GM20000 (cell line): ENCODE measurements at regions not wholly inside any gene's neighbourhood (a gene's known extent, or its start where the extent isn't known, plus 50 kb on each side); places are given as distances from the start of the nearest gene placed in this dataset.

Experiments
- DNase-seq: peaks from one replicate; pipeline ENCODE4 v3.0.0; 2012; ENCODE audit warnings: low spot score
- TF ChIP-seq, protein P1 (sequence below): IDR thresholded peaks from 2 replicates; pipeline ENCODE4 v1.5.1; 2012; ENCODE audit warnings: mild to moderate bottlenecking, control low read depth; ENCODE audit errors: extremely low read depth, missing control alignments

DNA sequence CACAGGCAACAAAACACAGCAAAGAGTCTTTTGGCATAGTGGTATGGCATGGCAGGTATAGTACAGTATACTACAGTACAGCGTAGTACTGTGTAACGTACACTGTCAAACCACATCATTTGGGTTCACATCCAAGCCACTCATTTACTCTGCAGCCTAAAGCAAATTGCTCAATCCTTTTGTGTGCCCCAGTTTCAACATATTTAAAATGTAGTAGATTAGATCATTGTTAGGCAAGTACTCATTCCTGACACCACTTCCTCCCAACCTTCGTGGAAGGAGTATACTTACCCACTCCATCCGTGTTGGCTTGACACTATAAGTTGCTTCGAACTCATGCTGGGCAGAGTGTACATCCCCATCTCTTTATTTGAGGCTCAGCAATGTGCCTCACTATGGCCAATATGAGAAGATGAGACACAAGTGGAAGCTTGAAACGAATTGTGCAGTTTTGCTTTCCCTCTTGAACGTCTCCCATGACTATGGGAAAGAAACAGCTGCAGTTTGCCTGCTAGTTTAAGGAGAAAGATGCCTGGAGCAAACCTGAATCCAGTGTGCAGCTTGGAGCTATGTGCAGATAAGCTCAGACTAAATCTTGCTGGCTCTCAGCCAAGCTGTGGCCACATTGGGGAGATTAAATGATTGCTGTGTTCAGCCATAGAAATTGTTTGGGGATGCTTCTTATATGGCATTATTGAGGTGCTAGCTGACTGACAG is 85.7 kb upstream of the TBL1X start:
- TF ChIP-seq, protein P1, sequence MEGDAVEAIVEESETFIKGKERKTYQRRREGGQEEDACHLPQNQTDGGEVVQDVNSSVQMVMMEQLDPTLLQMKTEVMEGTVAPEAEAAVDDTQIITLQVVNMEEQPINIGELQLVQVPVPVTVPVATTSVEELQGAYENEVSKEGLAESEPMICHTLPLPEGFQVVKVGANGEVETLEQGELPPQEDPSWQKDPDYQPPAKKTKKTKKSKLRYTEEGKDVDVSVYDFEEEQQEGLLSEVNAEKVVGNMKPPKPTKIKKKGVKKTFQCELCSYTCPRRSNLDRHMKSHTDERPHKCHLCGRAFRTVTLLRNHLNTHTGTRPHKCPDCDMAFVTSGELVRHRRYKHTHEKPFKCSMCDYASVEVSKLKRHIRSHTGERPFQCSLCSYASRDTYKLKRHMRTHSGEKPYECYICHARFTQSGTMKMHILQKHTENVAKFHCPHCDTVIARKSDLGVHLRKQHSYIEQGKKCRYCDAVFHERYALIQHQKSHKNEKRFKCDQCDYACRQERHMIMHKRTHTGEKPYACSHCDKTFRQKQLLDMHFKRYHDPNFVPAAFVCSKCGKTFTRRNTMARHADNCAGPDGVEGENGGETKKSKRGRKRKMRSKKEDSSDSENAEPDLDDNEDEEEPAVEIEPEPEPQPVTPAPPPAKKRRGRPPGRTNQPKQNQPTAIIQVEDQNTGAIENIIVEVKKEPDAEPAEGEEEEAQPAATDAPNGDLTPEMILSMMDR = no peak
- DNase-seq = no peak

DNA sequence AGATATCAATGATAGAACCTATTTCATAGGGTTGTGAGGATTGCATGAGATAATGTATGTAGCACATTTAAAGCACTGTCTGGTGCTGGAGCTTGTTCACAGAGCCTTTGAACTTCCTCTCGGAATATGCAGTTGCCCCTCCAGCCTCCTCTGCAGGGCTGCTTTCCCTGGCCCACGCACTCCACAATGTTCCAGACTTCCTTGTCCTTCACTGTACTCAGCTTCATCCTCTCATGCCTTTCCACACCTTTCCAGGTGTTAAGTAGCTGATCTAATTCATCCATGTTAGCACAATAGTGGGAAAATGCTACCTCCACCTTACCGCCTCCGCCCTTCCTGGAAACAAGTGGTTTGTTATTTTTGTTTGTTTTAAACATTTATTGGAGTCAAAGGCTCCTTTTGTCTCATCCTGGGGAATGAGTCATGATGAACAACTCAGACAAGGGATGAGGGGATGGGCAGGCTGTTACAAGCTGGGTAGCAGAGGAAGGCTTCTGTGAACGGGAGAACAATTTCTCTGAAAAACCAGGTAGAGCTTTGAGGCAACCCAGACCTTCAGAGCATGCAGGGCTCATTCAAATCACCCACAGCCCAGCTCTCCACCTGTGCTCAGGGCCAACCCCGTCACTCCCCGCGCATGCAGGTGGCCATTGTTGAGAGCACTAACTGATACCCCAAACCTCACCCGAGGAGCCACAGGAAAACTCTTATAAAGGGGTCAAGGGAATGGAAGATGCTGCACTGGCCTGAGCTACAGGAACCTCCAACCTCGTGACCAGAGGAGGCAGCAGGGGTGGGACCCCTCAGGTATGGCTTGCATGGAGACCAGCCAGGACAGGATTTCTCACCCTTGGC is 84.9 kb upstream of the TBL1X start:
- no peak for DNase-seq
- TF ChIP-seq, protein P1 = no peak

DNA sequence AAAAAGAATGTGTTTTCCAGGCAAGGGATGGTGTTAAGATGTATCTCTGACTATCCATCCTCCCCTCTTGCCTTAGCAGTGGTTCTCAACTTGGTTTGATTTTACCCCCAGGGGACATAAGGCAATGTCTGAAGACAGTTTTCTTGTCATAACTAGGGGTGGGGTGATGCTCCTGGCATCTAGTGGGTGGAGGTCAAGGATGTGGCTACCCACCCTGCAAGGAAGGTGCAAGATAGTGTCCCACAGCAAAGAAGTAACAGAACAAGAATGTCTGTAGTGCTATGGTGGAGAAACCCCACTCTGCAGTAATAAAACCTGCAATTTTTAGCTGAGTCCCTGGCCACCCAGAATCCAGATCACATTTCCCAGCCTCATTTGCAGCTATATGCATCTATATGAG is 81.2 kb upstream of the TBL1X start:
- TF ChIP-seq, protein P1 = no peak
- no peak for DNase-seq

DNA sequence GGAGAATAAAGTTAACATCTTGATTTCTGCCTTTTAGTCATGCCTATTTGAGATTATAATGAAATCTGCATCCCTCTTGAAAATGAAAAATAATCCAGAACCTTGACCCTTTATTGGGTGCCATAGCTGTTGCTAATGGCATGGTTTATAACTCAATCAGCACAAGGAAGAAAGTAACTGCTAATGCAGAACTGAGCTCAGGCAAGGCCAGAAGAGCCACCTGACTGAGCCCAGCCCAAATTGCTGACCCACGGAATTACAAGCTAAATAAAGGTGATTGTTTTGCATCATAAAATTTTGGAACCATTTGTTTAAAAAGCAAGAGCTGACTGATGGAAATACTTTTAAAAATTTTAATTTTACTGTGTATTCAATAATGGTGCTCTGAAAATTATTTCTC is 76.4 kb upstream of the TBL1X start:
- no peak for DNase-seq
- TF ChIP-seq, protein P1 = no peak

DNA sequence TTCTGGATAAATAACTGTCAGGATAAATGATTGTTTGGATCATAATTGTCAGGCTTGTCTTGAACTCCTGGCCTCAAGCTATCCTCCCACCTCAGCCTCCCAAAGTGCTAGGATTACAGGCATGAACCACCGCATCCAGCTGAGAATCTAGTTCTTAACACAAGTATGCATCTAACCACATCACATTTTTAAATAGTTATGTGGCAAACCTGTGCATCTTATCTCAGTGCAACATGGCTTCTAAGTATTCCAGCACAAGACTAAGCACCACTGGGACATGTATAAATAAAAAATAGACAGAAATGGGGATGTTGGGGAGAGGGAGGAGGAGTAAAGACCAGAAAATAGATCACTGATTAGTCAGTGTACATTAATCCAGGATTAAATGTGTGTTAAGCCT is 74.7 kb upstream of the TBL1X start:
- no peak for DNase-seq
- TF ChIP-seq, protein P1 = no peak

DNA sequence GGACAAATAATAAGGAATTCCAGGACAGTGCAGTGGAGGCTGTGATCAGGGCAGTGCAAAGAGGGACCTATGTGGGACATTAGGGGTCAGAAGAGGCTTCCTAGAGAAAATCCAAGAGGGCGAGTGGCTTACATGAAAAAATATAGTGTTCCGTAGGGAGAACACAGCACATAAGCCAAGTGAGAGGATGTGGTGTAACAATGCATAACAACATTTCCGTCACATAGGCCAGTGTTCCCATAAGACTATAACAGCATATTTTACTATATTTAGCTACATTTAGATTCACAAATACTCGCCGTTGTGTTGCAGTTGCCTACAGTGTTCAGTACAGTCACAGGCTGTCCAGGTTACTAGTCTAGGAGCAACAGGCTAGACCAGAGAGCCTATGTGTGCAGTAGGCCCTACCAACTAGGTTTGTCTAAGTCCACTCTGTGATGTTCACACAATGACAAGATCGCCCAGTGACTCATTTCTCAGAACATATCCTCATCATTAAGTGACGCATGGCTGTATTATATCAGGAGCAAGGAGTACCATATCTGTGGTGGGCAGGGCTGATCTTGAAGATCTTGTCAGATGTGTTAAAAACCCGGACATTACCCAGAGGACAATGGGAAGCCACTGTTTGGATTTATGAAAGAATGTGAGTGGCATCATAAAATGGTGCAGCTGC is 74.0 kb upstream of the TBL1X start:
- TF ChIP-seq, protein P1 = no peak
- DNase-seq = no peak

DNA sequence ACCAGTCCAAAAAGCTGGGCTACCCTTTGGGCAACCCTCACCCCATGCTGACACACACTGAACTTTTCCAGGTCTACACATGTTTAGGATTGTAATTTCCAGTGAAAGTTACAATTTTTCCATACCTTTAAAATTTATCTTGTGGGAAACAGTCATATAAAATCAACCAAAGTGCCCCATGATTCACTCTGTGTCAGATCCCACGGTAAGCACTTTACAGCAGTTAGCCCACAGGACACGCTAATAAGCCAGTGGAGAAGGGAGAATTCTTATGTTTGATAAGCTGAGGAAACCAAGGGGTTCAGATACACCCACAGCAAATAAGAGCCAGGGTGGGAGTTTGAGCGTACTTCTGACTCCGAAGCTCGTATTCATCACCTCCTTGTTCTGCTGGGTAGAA is 72.4 kb upstream of the TBL1X start:
- DNase-seq = no peak
- TF ChIP-seq, protein P1 = no peak
